Stomach smooth muscle (tissue), 2 donors: ENCODE measurements at regions not wholly inside any gene's neighbourhood (a gene's known extent, or its start where the extent isn't known, plus 50 kb on each side); places are given as distances from the start of the nearest gene placed in this dataset.
"Not testable (repeated sequence)": the region's sequence is repeated elsewhere in the genome, so short reads cannot be mapped to it uniquely, and the experiment has no call there.

Experiments used
- H3K27ac ChIP-seq: one replicate; pipeline ENCODE4 v1.7.0; 2013; ENCODE audit warnings: mild to moderate bottlenecking, low read length, inconsistent platforms
- H3K27me3 ChIP-seq, 2 donors: one replicate each; pipeline ENCODE4 v1.7.0; 2013; ENCODE audit warnings: low read length in 2 of 2; ENCODE audit not compliant: insufficient read depth in 2 of 2, control insufficient read depth in 1 of 2
- H3K36me3 ChIP-seq, 2 donors: one replicate each; pipeline ENCODE4 v1.7.0; 2013; ENCODE audit warnings: low read length in 2 of 2; ENCODE audit not compliant: control insufficient read depth in 2 of 2, insufficient read depth in 2 of 2
- H3K4me1 ChIP-seq: one replicate; pipeline ENCODE4 v1.7.0; 2013; ENCODE audit warnings: low read length; ENCODE audit not compliant: control insufficient read depth, insufficient read depth
- H3K4me3 ChIP-seq, 2 donors: one replicate each; pipeline ENCODE4 v1.7.0; 2013; ENCODE audit warnings: low read length in 2 of 2
- H3K9ac ChIP-seq, 2 donors: one replicate each; pipeline ENCODE4 v1.7.0; 2013; ENCODE audit warnings: low read length in 2 of 2, mild to moderate bottlenecking in 1 of 2
- H3K9me3 ChIP-seq, 2 donors: one replicate each; pipeline ENCODE4 v1.7.0; 2013; ENCODE audit warnings: low read length in 2 of 2; ENCODE audit not compliant: control insufficient read depth in 2 of 2
- donor health status: healthy.
- donor health status: Pancreatic carcinoma.

- H3K9me3 ChIP-seq, result no peaks in the 10 kb centered on the region
- H3K9ac ChIP-seq, result no peak overlapping the region
- H3K27me3 ChIP-seq, result no peaks in the 10 kb centered on the region
- no peaks in the 10 kb centered on the region for H3K4me1 ChIP-seq
- no peaks in the 10 kb centered on the region for H3K36me3 ChIP-seq
- no peak overlapping the region for H3K27ac ChIP-seq
- no peak overlapping the region for H3K4me3 ChIP-seq
Observed at GRCh38 chr4:138341739-138342415, 99.7 kb upstream of the SLC7A11 start.

DNA sequence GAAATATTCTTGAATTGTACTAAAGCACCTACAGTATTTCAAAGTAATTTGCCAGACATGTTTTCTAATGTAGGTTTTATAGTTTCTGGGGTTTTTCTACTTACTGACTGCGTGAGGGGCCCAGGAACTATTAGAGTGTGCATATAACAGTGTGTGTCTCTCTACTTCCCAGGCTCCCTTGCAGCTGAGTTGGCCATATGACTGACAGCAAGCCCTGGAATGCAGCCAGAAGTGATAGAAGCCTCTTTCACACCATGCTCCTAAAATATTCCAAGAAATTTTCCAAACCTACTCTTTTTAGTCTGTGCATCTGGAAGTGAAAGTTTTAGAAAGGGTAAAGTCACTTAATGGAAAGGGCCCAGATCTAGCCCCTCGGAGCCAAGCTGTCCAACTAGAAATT lies 96.7 kb upstream of the SLC7A11 start:
- Histone ChIP-seq H3K9ac (no peak overlapping the region), H3K4me1 (no peaks in the 10 kb centered on the region), H3K9me3 (peaks cover 0 to 5% of the 10 kb centered on the region in 2 donors), H3K4me3 (no peak overlapping the region), H3K36me3 (no peaks in the 10 kb centered on the region), H3K27ac (no peak overlapping the region), H3K27me3 (no peaks in the 10 kb centered on the region)

GRCh38 chr4:138338222-138338621 lies 96.1 kb upstream of the SLC7A11 start:
- H3K4me3 ChIP-seq, H3K4me1 ChIP-seq, H3K27me3 ChIP-seq, H3K27ac ChIP-seq, H3K9me3 ChIP-seq, H3K9ac ChIP-seq, H3K36me3 ChIP-seq: not testable (repeated sequence)

GRCh38 chr4:138334346-138335016 lies 92.3 kb upstream of the SLC7A11 start:
- peaks cover 0 to 6% of the 10 kb centered on the region in 2 donors for H3K9me3 ChIP-seq
- no peak overlapping the region for H3K27ac ChIP-seq
- no peak overlapping the region for H3K4me3 ChIP-seq
- H3K36me3 ChIP-seq, result no peaks in the 10 kb centered on the region
- H3K4me1 ChIP-seq, result no peaks in the 10 kb centered on the region
- no peak overlapping the region for H3K9ac ChIP-seq
- no peaks in the 10 kb centered on the region for H3K27me3 ChIP-seq

GRCh38 chr4:138332415-138332814 lies 90.3 kb upstream of the SLC7A11 start:
- not testable (repeated sequence) for H3K27ac ChIP-seq, H3K36me3 ChIP-seq, H3K27me3 ChIP-seq

DNA sequence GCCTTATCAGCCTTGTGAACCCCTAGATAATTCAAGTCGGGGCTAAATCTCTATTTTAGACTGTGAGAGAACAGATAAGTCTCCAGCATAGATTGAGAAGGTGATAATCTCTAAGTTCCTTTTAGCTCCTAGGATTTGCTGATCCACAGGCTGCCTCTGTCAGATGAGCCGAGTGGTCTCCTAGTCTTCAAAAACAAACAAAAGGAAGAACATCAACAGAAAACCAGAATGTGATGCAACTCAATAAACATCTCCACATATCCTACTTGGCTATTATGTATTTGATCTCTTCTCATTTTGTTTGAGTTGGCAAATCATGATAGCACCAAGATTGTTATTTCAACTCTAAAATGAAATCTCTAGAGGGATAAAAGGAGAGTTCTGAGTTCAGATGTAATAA lies 88.4 kb upstream of the SLC7A11 start:
- Histone ChIP-seq H3K9me3 (peaks cover 0 to 6% of the 10 kb centered on the region in 2 donors), H3K9ac (no peak overlapping the region), H3K36me3 (no peaks in the 10 kb centered on the region), H3K4me1 (no peaks in the 10 kb centered on the region), H3K27me3 (no peaks in the 10 kb centered on the region), H3K27ac (no peak overlapping the region), H3K4me3 (no peak overlapping the region)

More at GRCh38 chr4:138332415-138332814, 90.3 kb upstream of the SLC7A11 start:
- H3K9me3 ChIP-seq, H3K4me3 ChIP-seq, H3K9ac ChIP-seq, H3K4me1 ChIP-seq: not testable (repeated sequence)

GRCh38 chr4:138329506-138330070 lies 87.4 kb upstream of the SLC7A11 start:
- Histone ChIP-seq H3K27me3 (no peaks in the 10 kb centered on the region), H3K9me3 (peaks cover 0 to 5% of the 10 kb centered on the region in 2 donors), H3K36me3 (no peaks in the 10 kb centered on the region), H3K4me3 (no peak overlapping the region), H3K4me1 (no peaks in the 10 kb centered on the region), H3K27ac (no peak overlapping the region), H3K9ac (no peak overlapping the region)

GRCh38 chr4:138327338-138327737 lies 85.2 kb upstream of the SLC7A11 start:
- H3K9ac ChIP-seq, result no peak overlapping the region
- H3K36me3 ChIP-seq, result no peaks in the 10 kb centered on the region
- no peaks in the 10 kb centered on the region for H3K27me3 ChIP-seq
- H3K4me1 ChIP-seq, result no peaks in the 10 kb centered on the region
- H3K4me3 ChIP-seq, result no peak overlapping the region
- no peak overlapping the region for H3K27ac ChIP-seq
- H3K9me3 ChIP-seq, result peaks cover 0 to 2% of the 10 kb centered on the region in 2 donors

- Histone ChIP-seq H3K27me3 (no peaks in the 10 kb centered on the region), H3K9ac (no peak overlapping the region), H3K4me1 (no peaks in the 10 kb centered on the region), H3K27ac (no peak overlapping the region), H3K9me3 (no peaks in the 10 kb centered on the region), H3K36me3 (no peaks in the 10 kb centered on the region), H3K4me3 (no peak overlapping the region)
Observed at GRCh38 chr4:138320831-138321230, 78.7 kb upstream of the SLC7A11 start.

DNA sequence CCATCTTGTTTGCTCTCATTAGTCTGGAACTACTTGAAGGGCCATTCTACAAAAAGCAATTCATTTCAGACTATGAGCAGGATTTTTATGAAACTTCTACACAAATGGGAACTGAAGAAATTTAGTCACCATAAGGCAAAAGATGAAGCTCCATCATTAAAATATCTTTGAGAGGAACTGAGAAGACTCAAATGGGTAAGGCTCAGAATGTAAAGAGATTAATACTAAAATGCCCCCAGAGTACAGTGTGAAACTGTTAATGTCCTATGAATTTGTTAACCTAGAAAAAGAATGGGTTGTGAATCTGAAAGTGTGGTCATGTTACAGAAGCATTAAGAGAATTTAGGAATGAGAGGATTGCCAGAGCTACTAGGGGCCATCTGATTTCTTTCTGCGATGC lies 77.9 kb upstream of the SLC7A11 start:
- H3K4me3 ChIP-seq, result no peak overlapping the region
- no peak overlapping the region for H3K27ac ChIP-seq
- H3K4me1 ChIP-seq, result no peaks in the 10 kb centered on the region
- no peaks in the 10 kb centered on the region for H3K27me3 ChIP-seq
- H3K9me3 ChIP-seq, result no peaks in the 10 kb centered on the region
- no peaks in the 10 kb centered on the region for H3K36me3 ChIP-seq
- H3K9ac ChIP-seq, result no peak overlapping the region

- Histone ChIP-seq H3K27me3 (no peaks in the 10 kb centered on the region), H3K4me1 (no peaks in the 10 kb centered on the region), H3K9me3 (no peaks in the 10 kb centered on the region), H3K4me3 (no peak overlapping the region), H3K27ac (no peak overlapping the region), H3K36me3 (no peaks in the 10 kb centered on the region), H3K9ac (no peak overlapping the region)
Observed at GRCh38 chr4:138317175-138317748, 75.1 kb upstream of the SLC7A11 start.
